ENCODE measurements at regions not wholly inside any gene's neighbourhood (a gene's known extent, or its start where the extent isn't known, plus 50 kb on each side); places are given as distances from the start of the nearest gene placed in this dataset.
A peak's percentile ranks its signal among the peaks of the same experiment; 100 is the strongest.

GRCh38 chr16:85460252-85461021 is 152.7 kb upstream of the GSE1 start:
- DNase-seq (ENCODE audit: extremely low spot score in 2 of 2) = no peak
- intact Hi-C loops (cut with DNase I) = no loop called here
- peaks cover 66% of the 10 kb centered on the region for H3K4me1 ChIP-seq

GRCh38 chr16:85461022-85461813 is 151.9 kb upstream of the GSE1 start:
- H3K27me3 ChIP-seq = no peaks in the 10 kb centered on the region
- no peaks in the 10 kb centered on the region for H3K9me3 ChIP-seq
- peak overlapping the region; percentile 73 for H3K27ac ChIP-seq
- peak in 1 of 2 donors; percentile 20 for TF ChIP-seq POLR2AphosphoS5 (IDR thresholded peaks at IDR 0.05; ENCODE audit: insufficient read depth in 1 of 2, low read depth in 1 of 2)
- TF ChIP-seq CTCF (IDR thresholded peaks at IDR 0.05) = no peak
- H3K4me3 ChIP-seq = peak overlapping the region; percentile 33 to 60
- H3K36me3 ChIP-seq = no peaks in the 10 kb centered on the region
- DNase-seq (ENCODE audit: extremely low spot score in 2 of 2) = no peak
- peaks cover 74% of the 10 kb centered on the region for H3K4me1 ChIP-seq
- intact Hi-C loops (cut with DNase I) = no loop called here

More at GRCh38 chr16:85460252-85461021, 152.7 kb upstream of the GSE1 start:
- no peaks in the 10 kb centered on the region for H3K9me3 ChIP-seq
- H3K36me3 ChIP-seq = no peaks in the 10 kb centered on the region
- no peak overlapping the region for H3K4me3 ChIP-seq
- H3K27ac ChIP-seq = peak overlapping the region; percentile 73
- TF ChIP-seq POLR2AphosphoS5 (IDR thresholded peaks at IDR 0.05; ENCODE audit: insufficient read depth in 1 of 2, low read depth in 1 of 2) (no peak), POLR2A (IDR thresholded peaks at IDR 0.05) (no peak), CTCF (IDR thresholded peaks at IDR 0.05) (no peak)
- no peaks in the 10 kb centered on the region for H3K27me3 ChIP-seq

GRCh38 chr16:85461814-85462713 is 151.1 kb upstream of the GSE1 start:
- Histone ChIP-seq H3K4me3 (peak overlapping the region; percentile 33 to 60), H3K4me1 (peaks cover 74% of the 10 kb centered on the region), H3K36me3 (no peaks in the 10 kb centered on the region), H3K27ac (peak overlapping the region; percentile 73), H3K9me3 (no peaks in the 10 kb centered on the region), H3K27me3 (no peaks in the 10 kb centered on the region)
- TF ChIP-seq CTCF (IDR thresholded peaks at IDR 0.05) (no peak), POLR2AphosphoS5 (IDR thresholded peaks at IDR 0.05; ENCODE audit: insufficient read depth in 1 of 2, low read depth in 1 of 2) (peak in 1 of 2 donors; percentile 31)
- no peak for DNase-seq (ENCODE audit: extremely low spot score in 2 of 2)
- intact Hi-C loops (cut with DNase I) = no loop called here

GRCh38 chr16:85462714-85463611 is 150.2 kb upstream of the GSE1 start:
- H3K9me3 ChIP-seq = no peaks in the 10 kb centered on the region
- peak overlapping the region; percentile 78 for H3K27ac ChIP-seq
- peaks cover 74% of the 10 kb centered on the region for H3K4me1 ChIP-seq
- H3K27me3 ChIP-seq = no peaks in the 10 kb centered on the region
- H3K36me3 ChIP-seq = no peaks in the 10 kb centered on the region
- intact Hi-C loops (cut with DNase I) = no loop called here
- TF ChIP-seq POLR2AphosphoS5 (IDR thresholded peaks at IDR 0.05; ENCODE audit: insufficient read depth in 1 of 2, low read depth in 1 of 2) (peak in 1 of 2 donors; percentile 19), POLR2A (IDR thresholded peaks at IDR 0.05) (no peak), CTCF (IDR thresholded peaks at IDR 0.05) (no peak)
- DNase-seq (ENCODE audit: extremely low spot score in 2 of 2) = no peak
- H3K4me3 ChIP-seq = peak overlapping the region; percentile 41 to 60

All from vagina (tissue), 2 donors.